ENCODE measurements at regions not wholly inside any gene's neighbourhood (a gene's known extent, or its start where the extent isn't known, plus 50 kb on each side); places are given as distances from the start of the nearest gene placed in this dataset.

GRCh38 chr7:24057243-24057642 is 226.7 kb upstream of the NPY start:
- TF ChIP-seq BHLHE40 (IDR thresholded peaks at IDR 0.05; ENCODE audit: low read depth, low read length) (no peak), CHD1 (IDR thresholded peaks at IDR 0.05; ENCODE audit: low read depth, low read length) (no peak), FOS (IDR thresholded peaks at IDR 0.05; ENCODE audit: low read depth, low read length) (no peak), POLR2A (IDR thresholded peaks at IDR 0.05; ENCODE audit: low read depth, low read length) (no peak), MAFK (IDR thresholded peaks at IDR 0.05; ENCODE audit: low read depth, low read length) (no peak), SMC3 (IDR thresholded peaks at IDR 0.05; ENCODE audit: low read depth, low read length) (no peak), RAD21 (IDR thresholded peaks at IDR 0.05; ENCODE audit: low read length) (no peak), ELK1 (IDR thresholded peaks at IDR 0.05; ENCODE audit: borderline replicate concordance, low read depth, low read length) (no peak), MXI1 (IDR thresholded peaks at IDR 0.05; ENCODE audit: borderline replicate concordance, low read depth, low read length) (no peak), CTCF (conservative IDR thresholded peaks at IDR 0.05; ENCODE audit: low read depth, low read length) (no peak), CEBPB (IDR thresholded peaks at IDR 0.05; ENCODE audit: low read depth, low read length) (no peak), RCOR1 (IDR thresholded peaks at IDR 0.05; ENCODE audit: insufficient replicate concordance, low read length) (no peak), NFE2L2 (IDR thresholded peaks at IDR 0.05; ENCODE audit: low read depth, low read length) (no peak), RFX5 (IDR thresholded peaks at IDR 0.05; ENCODE audit: low read depth, low read length) (no peak), MAZ (IDR thresholded peaks at IDR 0.05; ENCODE audit: borderline replicate concordance, low read depth, low read length) (no peak), USF2 (IDR thresholded peaks at IDR 0.05; ENCODE audit: low read depth, low read length) (no peak)
- Histone ChIP-seq H3K4me1 (ENCODE audit: control insufficient read depth, insufficient read depth, low read length) (no peaks in the 10 kb centered on the region), H3K23ac (ENCODE audit: low read depth, low read length) (no peak overlapping the region), H4K91ac (ENCODE audit: insufficient read depth, low read depth, low read length) (no peak overlapping the region), H2BK120ac (ENCODE audit: low read depth, low read length) (no peak overlapping the region), H4K8ac (ENCODE audit: low read depth in 2 of 2, low read length in 2 of 2) (no peak overlapping the region), H3K27ac (ENCODE audit: insufficient read depth, low read length) (no peak overlapping the region), H3K9ac (ENCODE audit: low read depth, low read length) (no peak overlapping the region), H3K9me1 (ENCODE audit: insufficient read depth, low read length) (no peaks in the 10 kb centered on the region), H4K20me1 (ENCODE audit: insufficient read depth, low read length) (no peaks in the 10 kb centered on the region), H3K18ac (ENCODE audit: low read depth, low read length) (no peak overlapping the region), H2AK5ac (ENCODE audit: low read depth, low read length) (no peak overlapping the region), H3K9me3 (ENCODE audit: control insufficient read depth, insufficient read depth, low read length) (peaks cover 2% of the 10 kb centered on the region; the same call in 1 of the 2 replicates), H3K36me3 (ENCODE audit: control insufficient read depth, insufficient read depth, low read length) (no peaks in the 10 kb centered on the region), H2BK5ac (ENCODE audit: low read depth, low read length, poor library complexity, severe bottlenecking) (no peak overlapping the region), H3K4ac (ENCODE audit: low read depth, low read length) (no peak overlapping the region), H2BK20ac (ENCODE audit: low read depth, low read length) (no peak overlapping the region), H4K5ac (ENCODE audit: low read depth, low read length) (no peak overlapping the region), H3K4me3 (ENCODE audit: insufficient read depth, low read depth, low read length) (no peak overlapping the region), H3K4me2 (ENCODE audit: low read depth, low read length) (no peak overlapping the region), H3K27me3 (ENCODE audit: control insufficient read depth, insufficient read depth, low read length) (no peaks in the 10 kb centered on the region), H2BK15ac (ENCODE audit: low read depth, low read length) (no peak overlapping the region), H2AK9ac (replicated peaks; ENCODE audit: low read depth, low read length, poor library complexity) (no peak overlapping the region), H3K14ac (replicated peaks; ENCODE audit: low read depth, low read length) (no peak overlapping the region), H3K79me1 (ENCODE audit: low read depth in 1 of 2, low read length in 2 of 2) (no peaks in the 10 kb centered on the region), H2AFZ (replicated peaks; ENCODE audit: low read length, poor library complexity) (no peak overlapping the region), H3K56ac (ENCODE audit: extremely low read depth, insufficient read depth, low read length) (no peak overlapping the region)
- ChIA-PET POLR2A (ENCODE audit: unreplicated experiment) (no interaction called here), CTCF (no interaction called here)
- BruUV-seq (replicated peaks), result no TSS peak
- intact Hi-C loops (cut with micrococcal nuclease) (no loop called here), in situ Hi-C loops (cut with MboI; ENCODE audit: low sequenced_read_pairs) (no loop called here), dilution Hi-C loops (cut with HindIII; ENCODE audit: low sequenced_read_pairs, unreplicated experiment) (no loop called here)
- no CpG with 5 or more reads among the region's 2 CpGs for WGBS, 2 experiments (ENCODE audit: extremely low coverage in 2 of 2, insufficient read length in 1 of 2)
- no peak for DNase-seq
- no peak for ATAC-seq (ENCODE audit: low read depth)

Data from IMR-90 (cell line).